Endodermal cell (in vitro differentiated cells): ENCODE measurements at regions not wholly inside any gene's neighbourhood (a gene's known extent, or its start where the extent isn't known, plus 50 kb on each side); places are given as distances from the start of the nearest gene placed in this dataset.

Source experiments
- DNase-seq: peaks from one replicate; pipeline ENCODE4 v3.0.0-alpha.2; 2017
- H3K27ac ChIP-seq: 2 replicates; pipeline ENCODE4 v1.5.1; 2013; ENCODE audit warnings: mild to moderate bottlenecking, low read depth, low read length, moderate library complexity
- H3K27me3 ChIP-seq: 2 replicates; pipeline ENCODE4 v1.6.1; 2013; ENCODE audit warnings: mild to moderate bottlenecking, low read length, moderate library complexity; ENCODE audit not compliant: insufficient read depth, control insufficient read depth, poor library complexity, severe bottlenecking
- H3K36me3 ChIP-seq: 2 replicates; pipeline ENCODE4 v1.7.0; 2013; ENCODE audit warnings: mild to moderate bottlenecking, low read length, moderate library complexity; ENCODE audit not compliant: control insufficient read depth, insufficient read depth
- H3K4me1 ChIP-seq: one replicate; pipeline ENCODE4 v1.7.0; 2013; ENCODE audit warnings: low read length; ENCODE audit not compliant: control insufficient read depth, insufficient read depth
- H3K4me3 ChIP-seq: 2 replicates; pipeline ENCODE4 v1.5.1; 2013; ENCODE audit warnings: mild to moderate bottlenecking, low read length, moderate library complexity
- H3K9ac ChIP-seq: 2 replicates; pipeline ENCODE4 v1.6.1; 2013; ENCODE audit warnings: mild to moderate bottlenecking, low read length, moderate library complexity; ENCODE audit not compliant: poor library complexity, severe bottlenecking; ENCODE audit errors: extremely low read depth
- H3K9me3 ChIP-seq: 2 replicates; pipeline ENCODE4 v1.6.1; 2013; ENCODE audit warnings: mild to moderate bottlenecking, low read length, moderate library complexity; ENCODE audit not compliant: control insufficient read depth
- H3K27ac Mint-ChIP-seq: 2 replicates; pipeline ENCODE4 v1.8.0; 2020; ENCODE audit warnings: mixed read lengths
- H3K27me3 Mint-ChIP-seq: 2 replicates; pipeline ENCODE4 v1.8.0; 2021; ENCODE audit warnings: mild to moderate bottlenecking, mixed read lengths; ENCODE audit not compliant: insufficient read depth
- H3K36me3 Mint-ChIP-seq: 2 replicates; pipeline ENCODE4 v1.8.0; 2020; ENCODE audit warnings: low read depth, mixed read lengths
- H3K4me1 Mint-ChIP-seq: 2 replicates; pipeline ENCODE4 v1.8.0; 2020; ENCODE audit warnings: mixed read lengths
- H3K4me3 Mint-ChIP-seq: 2 replicates; pipeline ENCODE4 v1.8.0; 2020; ENCODE audit warnings: mild to moderate bottlenecking, moderate library complexity, mixed read lengths
- H3K9me3 Mint-ChIP-seq: 2 replicates; pipeline ENCODE4 v1.8.0; 2020; ENCODE audit warnings: mild to moderate bottlenecking, mixed read lengths
- CTCF ChIP-seq: fragments of 200-600 bp; sonication (generic); conservative IDR thresholded peaks from 2 replicates; pipeline ENCODE4 v1.5.0; 2021; ENCODE audit warnings: antibody characterized with exemption, mild to moderate bottlenecking
- WGBS, 2 experiments: methylation state at CpG; one replicate each; pipeline versions ENCODE4 v1.1.5 to v1.1.7; 2013; ENCODE audit warnings: missing lambda C conversion rate in 2 of 2, mixed read lengths in 1 of 2; ENCODE audit not compliant: insufficient coverage in 1 of 2, insufficient read length in 1 of 2; 5-methylcytosine and 5-hydroxymethylcytosine counted together

GRCh38 chr17:53314521-53314920 is 508.2 kb upstream of the KIF2B start:
- TF ChIP-seq CTCF: no peak
- Histone ChIP-seq H3K27me3 (no peaks in the 10 kb centered on the region), H3K4me1 (no peaks in the 10 kb centered on the region), H3K27ac (no peak overlapping the region), H3K9ac (no peak overlapping the region), H3K4me3 (no peak overlapping the region), H3K36me3 (no peaks in the 10 kb centered on the region), H3K9me3 (peaks cover 17% of the 10 kb centered on the region)
- Mint-ChIP-seq H3K9me3 (peaks cover 22% of the 10 kb centered on the region), H3K4me1 (no peaks in the 10 kb centered on the region), H3K36me3 (peaks cover 5% of the 10 kb centered on the region), H3K27me3 (no peaks in the 10 kb centered on the region), H3K27ac (no peak overlapping the region), H3K4me3 (no peak overlapping the region)
- no peak for DNase-seq
- WGBS, 2 experiments: 80% methylated on average over 2 of the region's 3 CpGs; no CpG with 5 or more reads in 1 of the 2 experiments

GRCh38 chr17:53313746-53314145 is 509.0 kb upstream of the KIF2B start:
- 83 to 91% methylated on average over 2 of the region's 2 CpGs for WGBS, 2 experiments
- no peak for DNase-seq

GRCh38 chr17:53278466-53278865 is 544.3 kb upstream of the KIF2B start:
- peaks cover 6% of the 10 kb centered on the region for H3K4me1 Mint-ChIP-seq
- no peak for TF ChIP-seq CTCF
- Histone ChIP-seq H3K36me3 (no peaks in the 10 kb centered on the region), H3K9me3 (no peaks in the 10 kb centered on the region), H3K27me3 (no peaks in the 10 kb centered on the region), H3K4me3 (no peak overlapping the region), H3K27ac (no peak overlapping the region), H3K9ac (no peak overlapping the region), H3K4me1 (no peaks in the 10 kb centered on the region)
- no peak overlapping the region for H3K4me3 Mint-ChIP-seq
- H3K27ac Mint-ChIP-seq: no peak overlapping the region
- H3K27me3 Mint-ChIP-seq: no peaks in the 10 kb centered on the region
- DNase-seq: no peak
- 89 to 95% methylated on average over 1 of the region's 1 CpG for WGBS, 2 experiments
- no peaks in the 10 kb centered on the region for H3K9me3 Mint-ChIP-seq
- no peaks in the 10 kb centered on the region for H3K36me3 Mint-ChIP-seq

More at GRCh38 chr17:53313746-53314145, 509.0 kb upstream of the KIF2B start:
- no peaks in the 10 kb centered on the region for H3K36me3 ChIP-seq
- peaks cover 5% of the 10 kb centered on the region for H3K36me3 Mint-ChIP-seq
- no peak overlapping the region for H3K27ac Mint-ChIP-seq
- peaks cover 29% of the 10 kb centered on the region for H3K9me3 Mint-ChIP-seq
- H3K9me3 ChIP-seq: peaks cover 17% of the 10 kb centered on the region
- H3K4me3 Mint-ChIP-seq: no peak overlapping the region
- TF ChIP-seq CTCF: no peak
- H3K27me3 Mint-ChIP-seq: no peaks in the 10 kb centered on the region
- H3K4me1 Mint-ChIP-seq: no peaks in the 10 kb centered on the region
- H3K4me3 ChIP-seq: no peak overlapping the region
- H3K27me3 ChIP-seq: no peaks in the 10 kb centered on the region
- H3K9ac ChIP-seq: no peak overlapping the region
- H3K27ac ChIP-seq: no peak overlapping the region
- H3K4me1 ChIP-seq: no peaks in the 10 kb centered on the region
